Panc1 (cell line): ENCODE measurements at regions not wholly inside any gene's neighbourhood (a gene's known extent, or its start where the extent isn't known, plus 50 kb on each side); places are given as distances from the start of the nearest gene placed in this dataset.

Experiments
- ATAC-seq: fragments of 200-7000 bp; cut with Tn5 transposase; 2 replicates; pipeline ENCODE4 v1.9.1; 2020; ENCODE audit warnings: mild to moderate bottlenecking, moderate library complexity
- BruUV-seq: library from RNA; stranded (reverse); fragments of 400-500 nt; replicated peaks from 2 replicates; lab custom pipeline; 2021; lab: Mats Ljungman, UMichigan
- CTCF ChIA-PET: fragments of 300-600 bp; sonication (Branson Sonifier 250); formaldehyde crosslinking; loops from one replicate; lab custom pipeline; 2022; ENCODE audit warnings: antibody characterized with exemption; lab: Charles Lee
- POLR2A ChIA-PET: fragments of 300-600 bp; sonication (Branson Sonifier 250); formaldehyde crosslinking; loops from one replicate; lab custom pipeline; 2022; ENCODE audit warnings: antibody characterized with exemption; lab: Charles Lee
- DNase-seq: peaks from one replicate; pipeline ENCODE4 v3.0.0-alpha.2; 2010; ENCODE audit warnings: low read depth, low spot score
- H3K27ac ChIP-seq: 2 replicates; pipeline ENCODE4 v1.5.1; 2011; ENCODE audit warnings: mild to moderate bottlenecking, low read length, inconsistent platforms
- H3K27me3 ChIP-seq: fragments of 200-500 bp; sonication (Bioruptor generic); 2 replicates; pipeline ENCODE4 v1.6.0; 2014; ENCODE audit warnings: low read length, inconsistent platforms; ENCODE audit not compliant: control insufficient read depth, insufficient read depth
- H3K36me3 ChIP-seq: fragments of 200-500 bp; sonication (Bioruptor generic); 2 replicates; pipeline ENCODE4 v1.5.1; 2014; ENCODE audit warnings: inconsistent platforms, mild to moderate bottlenecking, low read length, moderate library complexity; ENCODE audit not compliant: control insufficient read depth, insufficient read depth
- H3K4me1 ChIP-seq: 2 replicates; pipeline ENCODE4 v1.5.1; 2011; ENCODE audit warnings: inconsistent platforms, mild to moderate bottlenecking, low read length, moderate library complexity; ENCODE audit not compliant: control insufficient read depth, insufficient read depth
- H3K4me3 ChIP-seq, 2 experiments: 2 replicates each; pipeline ENCODE4 v1.5.1; 2011 to 2012; ENCODE audit warnings: low read depth in 2 of 2, low read length in 2 of 2, mild to moderate bottlenecking in 2 of 2, inconsistent platforms in 1 of 2, moderate library complexity in 1 of 2
- H3K9me3 ChIP-seq: fragments of 200-500 bp; sonication (Bioruptor generic); 2 replicates; pipeline ENCODE4 v1.5.1; 2014; ENCODE audit warnings: low read depth, mild to moderate bottlenecking, inconsistent platforms, low read length, moderate library complexity; ENCODE audit not compliant: control insufficient read depth, insufficient read depth
- CTCF ChIP-seq: fragments of 450-650 bp; IDR thresholded peaks from 2 replicates; pipeline ENCODE4 v1.5.1; 2017; ENCODE audit warnings: mild to moderate bottlenecking
- POLR2AphosphoS5 ChIP-seq: IDR thresholded peaks from 2 replicates; pipeline ENCODE4 v1.6.1; 2012; ENCODE audit warnings: mild to moderate bottlenecking, low read depth, low read length, moderate library complexity
- SIN3A ChIP-seq: IDR thresholded peaks from 2 replicates; pipeline ENCODE4 v1.6.1; 2012; ENCODE audit warnings: low read depth, mild to moderate bottlenecking, low read length, moderate library complexity, borderline replicate concordance; ENCODE audit not compliant: insufficient read depth
- TCF7L2 ChIP-seq: IDR thresholded peaks from 2 replicates; pipeline ENCODE4 v1.6.1; 2011; ENCODE audit warnings: mild to moderate bottlenecking, low read depth, low read length, inconsistent platforms
- in situ Hi-C: cut with HindIII; loops from 2 replicates; pipeline ENCODE4 v1.10.0; 2016; ENCODE audit warnings: low sequenced_read_pairs, low pct_unique_long_range_greater_than_20kb
- intact Hi-C: fragments of 100-400 bp; cut with micrococcal nuclease; formaldehyde crosslinking; loops from one replicate; pipeline ENCODE4 v1.10.0; 2022; ENCODE audit not compliant: unreplicated experiment
- TF ChIP-seq, protein P1 (sequence below), 2 experiments: IDR thresholded peaks; 2 replicates each; pipeline ENCODE4 v1.6.1; 2011 to 2012; ENCODE audit warnings: low read depth in 2 of 2, control low read depth in 1 of 2, low read length in 1 of 2, mild to moderate bottlenecking in 1 of 2, moderate library complexity in 1 of 2; ENCODE audit not compliant: insufficient read depth in 1 of 2

DNA sequence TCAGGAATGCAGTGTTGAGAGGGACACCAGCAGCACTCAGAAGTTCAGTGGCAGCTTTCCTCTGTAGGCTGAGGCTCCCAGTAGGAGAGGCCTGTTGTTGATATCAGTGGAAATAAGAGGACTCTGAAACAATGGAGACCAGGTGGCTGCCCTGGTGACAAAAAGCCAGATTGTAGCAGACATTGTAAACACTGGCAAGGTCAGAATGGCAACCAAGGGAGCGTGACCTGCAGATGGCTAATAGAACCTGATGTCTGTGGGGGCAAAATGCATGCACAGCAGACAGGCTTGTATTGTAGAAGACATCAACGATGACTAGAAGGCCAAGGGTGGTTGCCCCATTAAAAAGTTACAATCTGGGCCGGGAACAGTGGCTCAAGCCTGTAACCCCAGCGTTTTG is 53.1 kb upstream of the GPR37L1 start:
- ChIA-PET POLR2A (interaction anchor here (0.5 to 0.7 kb wide), 2 partner anchors 11 to 105 kb away, joined by 5 to 7 read pairs; no protein-coding TSS in a partner anchor), CTCF (no interaction called here)
- Histone ChIP-seq H3K27ac (no peak overlapping the region), H3K36me3 (no peaks in the 10 kb centered on the region), H3K4me3 (no peak overlapping the region), H3K9me3 (no peaks in the 10 kb centered on the region), H3K4me1 (no peaks in the 10 kb centered on the region; the same call in 1 of the 2 replicates), H3K27me3 (no peaks in the 10 kb centered on the region)
- ATAC-seq (no peak), DNase-seq (no peak)
- no TSS peak for BruUV-seq
- in situ Hi-C loops = no loop called here
- intact Hi-C loops = no loop called here
- TF ChIP-seq SIN3A (no peak), CTCF (no peak), POLR2AphosphoS5 (no peak), TCF7L2 (no peak)
- TF ChIP-seq, protein P1, sequence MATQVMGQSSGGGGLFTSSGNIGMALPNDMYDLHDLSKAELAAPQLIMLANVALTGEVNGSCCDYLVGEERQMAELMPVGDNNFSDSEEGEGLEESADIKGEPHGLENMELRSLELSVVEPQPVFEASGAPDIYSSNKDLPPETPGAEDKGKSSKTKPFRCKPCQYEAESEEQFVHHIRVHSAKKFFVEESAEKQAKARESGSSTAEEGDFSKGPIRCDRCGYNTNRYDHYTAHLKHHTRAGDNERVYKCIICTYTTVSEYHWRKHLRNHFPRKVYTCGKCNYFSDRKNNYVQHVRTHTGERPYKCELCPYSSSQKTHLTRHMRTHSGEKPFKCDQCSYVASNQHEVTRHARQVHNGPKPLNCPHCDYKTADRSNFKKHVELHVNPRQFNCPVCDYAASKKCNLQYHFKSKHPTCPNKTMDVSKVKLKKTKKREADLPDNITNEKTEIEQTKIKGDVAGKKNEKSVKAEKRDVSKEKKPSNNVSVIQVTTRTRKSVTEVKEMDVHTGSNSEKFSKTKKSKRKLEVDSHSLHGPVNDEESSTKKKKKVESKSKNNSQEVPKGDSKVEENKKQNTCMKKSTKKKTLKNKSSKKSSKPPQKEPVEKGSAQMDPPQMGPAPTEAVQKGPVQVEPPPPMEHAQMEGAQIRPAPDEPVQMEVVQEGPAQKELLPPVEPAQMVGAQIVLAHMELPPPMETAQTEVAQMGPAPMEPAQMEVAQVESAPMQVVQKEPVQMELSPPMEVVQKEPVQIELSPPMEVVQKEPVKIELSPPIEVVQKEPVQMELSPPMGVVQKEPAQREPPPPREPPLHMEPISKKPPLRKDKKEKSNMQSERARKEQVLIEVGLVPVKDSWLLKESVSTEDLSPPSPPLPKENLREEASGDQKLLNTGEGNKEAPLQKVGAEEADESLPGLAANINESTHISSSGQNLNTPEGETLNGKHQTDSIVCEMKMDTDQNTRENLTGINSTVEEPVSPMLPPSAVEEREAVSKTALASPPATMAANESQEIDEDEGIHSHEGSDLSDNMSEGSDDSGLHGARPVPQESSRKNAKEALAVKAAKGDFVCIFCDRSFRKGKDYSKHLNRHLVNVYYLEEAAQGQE (IDR thresholded peaks at IDR 0.05; ENCODE audit: insufficient read depth in 1 of 2, low read depth in 2 of 2, low read length in 1 of 2) = no peak

DNA sequence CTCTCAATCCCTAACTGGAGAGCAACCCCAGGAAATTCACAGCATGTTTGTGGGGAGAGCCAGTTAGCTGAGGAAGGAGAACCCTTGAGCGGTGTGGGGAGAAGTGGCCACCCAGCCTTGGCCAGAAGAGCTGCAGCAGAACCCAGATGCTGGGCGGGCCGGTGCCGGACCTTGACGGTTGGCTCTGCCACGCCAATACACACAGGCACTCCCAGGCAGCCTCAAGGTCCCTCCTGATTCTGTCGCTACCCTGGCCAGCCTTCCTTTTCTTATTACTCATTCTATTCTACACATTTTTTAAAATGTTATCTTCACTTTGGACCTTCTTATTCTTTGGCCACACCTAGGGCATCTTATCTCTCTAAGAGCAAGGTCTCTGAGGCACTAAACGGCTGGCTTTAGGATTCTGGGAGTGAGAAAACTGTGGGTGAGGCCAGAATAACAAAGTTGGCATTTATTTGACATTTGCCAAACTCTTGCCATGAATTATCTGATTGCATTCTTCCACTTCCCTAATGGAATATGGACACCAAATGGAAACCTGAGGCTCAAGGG is 50.4 kb upstream of the GPR37L1 start:
- 0 out of 2 replicates have a peak overlapping the region, but pooled peaks have one; percentile 11 for H3K27ac ChIP-seq
- intact Hi-C loops = no loop called here
- H3K27me3 ChIP-seq = no peaks in the 10 kb centered on the region
- H3K4me1 ChIP-seq = 0 out of 2 replicates have a peak, but pooled peaks cover 6% of the 10 kb centered on the region
- in situ Hi-C loops = no loop called here
- ATAC-seq = no peak
- H3K9me3 ChIP-seq = no peaks in the 10 kb centered on the region
- POLR2A ChIA-PET = interaction anchor here (0.6 kb wide), 1 partner anchor 37 kb away, joined by 9 read pairs; no protein-coding TSS in a partner anchor
- no peak overlapping the region for H3K4me3 ChIP-seq
- H3K36me3 ChIP-seq = no peaks in the 10 kb centered on the region
- DNase-seq = no peak
- CTCF ChIA-PET = no interaction called here
- BruUV-seq = no TSS peak
- TF ChIP-seq SIN3A = no peak
- TF ChIP-seq, protein P1 (IDR thresholded peaks at IDR 0.05; ENCODE audit: insufficient read depth in 1 of 2, low read depth in 2 of 2, low read length in 1 of 2) = no peak
- TF ChIP-seq POLR2AphosphoS5 = no peak
- TF ChIP-seq CTCF = no peak
- no peak for TF ChIP-seq TCF7L2
